Rectal smooth muscle tissue (tissue), 1 donor: ENCODE measurements at regions not wholly inside any gene's neighbourhood (a gene's known extent, or its start where the extent isn't known, plus 50 kb on each side); places are given as distances from the start of the nearest gene placed in this dataset.
"Not testable (repeated sequence)": the region's sequence is repeated elsewhere in the genome, so short reads cannot be mapped to it uniquely, and the experiment has no call there.

ENCODE experiments used
- H3K27ac ChIP-seq: one replicate; pipeline ENCODE4 v1.7.0; 2013; ENCODE audit warnings: low read depth, low read length, inconsistent platforms
- H3K27me3 ChIP-seq: one replicate; pipeline ENCODE4 v1.7.0; 2013; ENCODE audit warnings: low read length; ENCODE audit not compliant: control insufficient read depth, insufficient read depth
- H3K36me3 ChIP-seq: one replicate; pipeline ENCODE4 v1.7.0; 2013; ENCODE audit warnings: low read length; ENCODE audit not compliant: control insufficient read depth, insufficient read depth
- H3K4me1 ChIP-seq: one replicate; pipeline ENCODE4 v1.7.0; 2013; ENCODE audit warnings: low read length; ENCODE audit not compliant: control insufficient read depth, insufficient read depth
- H3K4me3 ChIP-seq: one replicate; pipeline ENCODE4 v1.7.0; 2013; ENCODE audit warnings: low read length
- H3K9ac ChIP-seq: one replicate; pipeline ENCODE4 v1.7.0; 2013; ENCODE audit warnings: low read length

GRCh38 chr2:128660836-128661235 lies 342.2 kb upstream of the HS6ST1 start:
- Histone ChIP-seq H3K4me1 (no peaks in the 10 kb centered on the region), H3K9ac (no peak overlapping the region), H3K27ac (no peak overlapping the region), H3K27me3 (no peaks in the 10 kb centered on the region), H3K4me3 (no peak overlapping the region), H3K36me3 (no peaks in the 10 kb centered on the region)

- Histone ChIP-seq H3K27ac (no peak overlapping the region), H3K36me3 (no peaks in the 10 kb centered on the region), H3K4me3 (no peak overlapping the region), H3K9ac (no peak overlapping the region), H3K27me3 (no peaks in the 10 kb centered on the region), H3K4me1 (no peaks in the 10 kb centered on the region)
These were observed 342.6 kb upstream of the HS6ST1 start for GRCh38 chr2:128661311-128661710.

DNA sequence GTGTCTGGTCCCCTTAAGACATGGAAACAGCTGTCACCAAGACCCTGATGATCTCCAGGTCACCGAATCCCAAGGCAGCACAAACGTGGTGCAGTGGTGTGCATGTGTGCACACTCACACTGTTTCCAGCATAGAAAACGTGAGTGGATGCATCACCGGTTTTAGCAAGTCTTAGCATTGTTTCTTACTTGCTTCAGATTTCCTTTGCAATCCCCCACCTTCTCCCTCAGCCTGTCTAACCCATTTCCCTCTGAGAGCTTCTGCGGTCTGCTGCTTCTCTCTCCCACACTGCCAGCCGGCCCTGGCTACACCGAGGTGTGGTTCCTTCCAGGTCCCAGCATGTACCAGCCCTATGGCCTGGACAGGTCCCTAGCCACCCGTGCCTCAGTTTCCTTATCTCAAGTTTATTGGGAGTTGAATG lies 343.4 kb upstream of the HS6ST1 start:
- Histone ChIP-seq H3K27me3 (no peaks in the 10 kb centered on the region), H3K36me3 (no peaks in the 10 kb centered on the region), H3K9ac (no peak overlapping the region)

DNA sequence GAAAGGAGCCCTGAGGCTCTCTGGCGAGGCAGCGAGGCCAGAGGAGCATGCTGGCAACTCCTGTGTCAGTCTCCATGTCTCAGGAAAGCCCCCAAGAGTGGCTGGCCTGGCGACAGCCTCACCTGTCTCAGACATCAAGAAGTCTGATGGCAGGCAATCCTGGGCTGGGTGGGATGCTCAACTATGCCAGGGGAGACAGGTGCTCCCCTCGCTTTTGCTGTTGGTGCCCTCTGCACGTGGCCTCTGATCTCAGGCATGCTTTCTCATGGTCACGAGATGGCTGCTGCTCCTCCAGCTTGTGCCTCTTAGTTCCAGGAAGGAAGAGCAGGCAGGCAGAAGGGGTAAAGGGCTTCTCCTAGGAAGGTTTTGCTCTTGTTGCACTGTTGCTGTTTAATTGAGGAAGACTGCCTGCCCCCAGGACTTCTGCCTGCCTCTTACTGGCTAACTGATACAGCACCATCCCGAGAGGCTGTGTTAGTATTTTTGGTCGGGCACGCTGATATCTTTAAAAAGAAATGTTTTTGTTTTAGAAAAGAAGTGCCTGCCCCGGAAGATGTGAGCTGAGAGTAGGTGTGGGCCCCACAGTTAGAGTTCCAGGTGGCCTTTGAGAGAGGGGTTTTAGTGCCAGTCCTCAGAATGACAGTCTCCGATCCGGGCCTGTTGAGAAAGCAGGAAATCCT lies 344.8 kb upstream of the HS6ST1 start:
- Histone ChIP-seq H3K27ac (no peak overlapping the region), H3K4me3 (no peak overlapping the region), H3K9ac (no peak overlapping the region), H3K27me3 (no peaks in the 10 kb centered on the region), H3K36me3 (no peaks in the 10 kb centered on the region), H3K4me1 (no peaks in the 10 kb centered on the region)

More for the DNA sequence above, 343.4 kb upstream of the HS6ST1 start:
- Histone ChIP-seq H3K4me1 (no peaks in the 10 kb centered on the region), H3K27ac (no peak overlapping the region), H3K4me3 (no peak overlapping the region)

GRCh38 chr2:128664499-128664971 lies 345.9 kb upstream of the HS6ST1 start:
- Histone ChIP-seq H3K27me3 (no peaks in the 10 kb centered on the region), H3K9ac (no peak overlapping the region), H3K27ac (no peak overlapping the region), H3K4me3 (no peak overlapping the region), H3K4me1 (no peaks in the 10 kb centered on the region), H3K36me3 (no peaks in the 10 kb centered on the region)

- no peaks in the 10 kb centered on the region for H3K4me1 ChIP-seq
- no peak overlapping the region for H3K9ac ChIP-seq
- no peak overlapping the region for H3K27ac ChIP-seq
- H3K27me3 ChIP-seq = no peaks in the 10 kb centered on the region
- H3K36me3 ChIP-seq = no peaks in the 10 kb centered on the region
- H3K4me3 ChIP-seq = no peak overlapping the region
These were observed 346.4 kb upstream of the HS6ST1 start for GRCh38 chr2:128665113-128665512.

- H3K27ac ChIP-seq = no peak overlapping the region
- no peak overlapping the region for H3K9ac ChIP-seq
- no peak overlapping the region for H3K4me3 ChIP-seq
- no peaks in the 10 kb centered on the region for H3K4me1 ChIP-seq
- no peaks in the 10 kb centered on the region for H3K27me3 ChIP-seq
- H3K36me3 ChIP-seq = no peaks in the 10 kb centered on the region
These were observed 347.9 kb upstream of the HS6ST1 start for GRCh38 chr2:128666596-128666995.

GRCh38 chr2:128667391-128667790 lies 348.7 kb upstream of the HS6ST1 start:
- H3K27ac ChIP-seq = no peak overlapping the region

DNA sequence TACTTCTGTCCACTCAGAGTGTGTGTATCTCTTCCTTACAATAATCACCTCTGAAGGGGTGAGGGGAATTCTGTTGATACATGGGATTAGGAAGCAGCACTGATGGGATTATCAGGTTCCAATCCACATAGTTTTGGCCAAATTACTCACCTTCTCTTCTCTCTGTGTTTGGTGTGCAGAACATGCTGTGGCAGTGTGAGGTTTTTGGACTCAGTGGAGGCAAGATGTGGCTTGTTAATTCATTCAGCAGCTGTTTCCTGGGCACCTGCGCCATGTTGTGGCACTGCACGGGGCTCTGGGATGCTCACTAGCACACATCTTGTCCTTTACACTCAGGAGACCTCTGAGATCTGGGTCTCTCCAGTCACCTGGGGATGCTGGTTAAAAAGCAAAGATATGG lies 350.3 kb upstream of the HS6ST1 start:
- Histone ChIP-seq H3K27ac (no peak overlapping the region), H3K36me3 (no peaks in the 10 kb centered on the region), H3K27me3 (no peaks in the 10 kb centered on the region), H3K4me3 (no peak overlapping the region), H3K4me1 (no peaks in the 10 kb centered on the region), H3K9ac (no peak overlapping the region)

More at GRCh38 chr2:128667391-128667790, 348.7 kb upstream of the HS6ST1 start:
- no peaks in the 10 kb centered on the region for H3K27me3 ChIP-seq
- no peaks in the 10 kb centered on the region for H3K4me1 ChIP-seq
- H3K4me3 ChIP-seq = no peak overlapping the region
- no peak overlapping the region for H3K9ac ChIP-seq
- no peaks in the 10 kb centered on the region for H3K36me3 ChIP-seq

- H3K9ac ChIP-seq = no peak overlapping the region
- no peaks in the 10 kb centered on the region for H3K36me3 ChIP-seq
- no peaks in the 10 kb centered on the region for H3K27me3 ChIP-seq
- no peak overlapping the region for H3K27ac ChIP-seq
- no peak overlapping the region for H3K4me3 ChIP-seq
- no peaks in the 10 kb centered on the region for H3K4me1 ChIP-seq
These were observed 351.4 kb upstream of the HS6ST1 start for GRCh38 chr2:128670066-128670465.

DNA sequence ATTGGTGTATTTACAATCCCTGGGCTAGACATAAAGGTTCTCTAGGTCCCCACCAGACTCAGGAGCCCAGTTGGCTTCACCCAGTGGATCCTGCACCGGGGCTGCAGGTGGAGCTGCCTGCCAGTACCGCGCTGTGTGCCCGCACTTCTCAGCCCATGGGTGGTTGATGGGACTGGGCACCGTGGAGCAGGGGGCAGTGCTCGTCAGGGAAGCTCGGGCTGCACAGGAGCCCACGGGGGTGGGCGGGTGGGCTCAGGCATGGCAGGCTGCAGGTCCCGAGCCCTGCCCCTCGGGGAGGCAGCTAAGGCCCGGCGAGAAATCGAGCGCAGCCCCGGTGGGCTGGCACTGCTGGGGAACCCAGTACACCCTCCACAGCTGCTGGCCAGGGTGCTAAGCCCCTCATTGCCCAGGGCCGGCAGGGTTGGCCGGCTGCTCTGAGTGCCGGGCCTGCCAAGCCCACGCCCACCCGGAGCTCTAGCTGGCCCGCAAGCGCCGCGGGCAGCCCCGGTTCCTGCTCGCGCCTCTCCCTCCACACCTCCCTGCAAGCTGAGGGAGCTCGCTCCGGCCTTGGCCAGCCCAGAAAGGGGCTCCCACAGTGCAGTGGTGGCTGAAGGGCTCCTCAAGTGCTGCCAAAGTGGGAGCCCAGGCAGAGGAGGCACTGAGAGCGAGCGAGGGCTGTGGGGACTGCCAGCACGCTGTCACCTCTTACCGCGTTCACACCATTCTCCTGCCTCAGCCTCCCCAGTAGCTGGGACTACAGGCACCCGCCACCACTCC lies 353.5 kb upstream of the HS6ST1 start:
- not testable (repeated sequence) for H3K36me3 ChIP-seq, H3K4me1 ChIP-seq, H3K4me3 ChIP-seq, H3K27ac ChIP-seq, H3K9ac ChIP-seq, H3K27me3 ChIP-seq

DNA sequence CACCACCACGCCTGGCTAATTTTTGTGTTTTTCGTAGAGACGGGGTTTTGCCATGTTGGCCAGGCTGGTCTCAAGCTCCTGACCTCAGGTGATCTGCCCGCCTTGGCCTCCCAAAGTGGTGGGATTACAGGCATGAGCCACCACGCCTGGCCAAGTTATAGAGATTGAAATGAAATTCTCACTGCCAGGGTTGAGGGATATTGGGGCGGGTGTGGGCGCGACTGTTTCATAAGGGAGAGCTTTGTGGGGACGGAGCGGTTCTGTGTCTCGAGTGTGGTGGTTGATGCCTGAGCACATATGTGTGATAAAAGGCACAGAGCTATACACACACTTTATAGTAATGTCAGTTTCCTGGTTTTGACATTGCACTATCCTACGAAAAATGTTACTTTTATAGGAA lies 361.0 kb upstream of the HS6ST1 start:
- H3K4me1 ChIP-seq, H3K4me3 ChIP-seq, H3K27ac ChIP-seq, H3K36me3 ChIP-seq, H3K27me3 ChIP-seq, H3K9ac ChIP-seq: not testable (repeated sequence)

GRCh38 chr2:128681507-128681906 lies 362.8 kb upstream of the HS6ST1 start:
- Histone ChIP-seq H3K27ac (no peak overlapping the region), H3K36me3 (no peaks in the 10 kb centered on the region), H3K27me3 (no peaks in the 10 kb centered on the region), H3K9ac (no peak overlapping the region), H3K4me3 (no peak overlapping the region), H3K4me1 (no peaks in the 10 kb centered on the region)
